B cell (primary cell): ENCODE measurements at regions not wholly inside any gene's neighbourhood (a gene's known extent, or its start where the extent isn't known, plus 50 kb on each side); places are given as distances from the start of the nearest gene placed in this dataset.

ENCODE experiments used
- EZH2 ChIP-seq: IDR thresholded peaks from 2 replicates; pipeline ENCODE4 v1.6.1; 2012; ENCODE audit warnings: borderline replicate concordance, low read depth, mild to moderate bottlenecking, moderate library complexity, low read length; ENCODE audit not compliant: insufficient read depth, poor library complexity, severe bottlenecking
- TF ChIP-seq, protein P1 (sequence below): fragments of 200-600 bp; IDR thresholded peaks from one replicate; pipeline ENCODE4 v1.8.0; 2022; ENCODE audit warnings: antibody characterized with exemption, mild to moderate bottlenecking

DNA sequence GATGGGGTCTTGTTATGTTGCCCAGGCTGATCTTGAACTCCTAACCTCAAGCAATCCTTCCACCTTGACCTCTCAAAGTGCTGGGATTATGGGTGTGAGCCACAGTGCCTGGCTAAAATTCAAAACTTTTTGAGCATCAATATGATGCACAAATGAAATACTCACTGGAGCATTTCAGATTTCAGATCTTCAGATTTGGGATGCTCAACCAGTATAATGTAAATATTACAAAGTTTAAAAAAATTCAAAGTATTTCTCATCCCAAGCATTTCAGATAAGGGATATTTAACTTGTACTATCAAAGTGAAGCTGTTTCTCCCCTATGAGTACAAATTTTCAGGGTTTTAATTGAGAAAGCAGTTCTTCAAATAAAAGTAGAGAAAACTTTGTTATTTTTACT is 164.1 kb upstream of the CCDC68 start:
- TF ChIP-seq, protein P1, sequence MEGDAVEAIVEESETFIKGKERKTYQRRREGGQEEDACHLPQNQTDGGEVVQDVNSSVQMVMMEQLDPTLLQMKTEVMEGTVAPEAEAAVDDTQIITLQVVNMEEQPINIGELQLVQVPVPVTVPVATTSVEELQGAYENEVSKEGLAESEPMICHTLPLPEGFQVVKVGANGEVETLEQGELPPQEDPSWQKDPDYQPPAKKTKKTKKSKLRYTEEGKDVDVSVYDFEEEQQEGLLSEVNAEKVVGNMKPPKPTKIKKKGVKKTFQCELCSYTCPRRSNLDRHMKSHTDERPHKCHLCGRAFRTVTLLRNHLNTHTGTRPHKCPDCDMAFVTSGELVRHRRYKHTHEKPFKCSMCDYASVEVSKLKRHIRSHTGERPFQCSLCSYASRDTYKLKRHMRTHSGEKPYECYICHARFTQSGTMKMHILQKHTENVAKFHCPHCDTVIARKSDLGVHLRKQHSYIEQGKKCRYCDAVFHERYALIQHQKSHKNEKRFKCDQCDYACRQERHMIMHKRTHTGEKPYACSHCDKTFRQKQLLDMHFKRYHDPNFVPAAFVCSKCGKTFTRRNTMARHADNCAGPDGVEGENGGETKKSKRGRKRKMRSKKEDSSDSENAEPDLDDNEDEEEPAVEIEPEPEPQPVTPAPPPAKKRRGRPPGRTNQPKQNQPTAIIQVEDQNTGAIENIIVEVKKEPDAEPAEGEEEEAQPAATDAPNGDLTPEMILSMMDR, result no peak
- no peak for TF ChIP-seq EZH2
